ENCODE measurements at regions not wholly inside any gene's neighbourhood (a gene's known extent, or its start where the extent isn't known, plus 50 kb on each side); places are given as distances from the start of the nearest gene placed in this dataset.

DNA sequence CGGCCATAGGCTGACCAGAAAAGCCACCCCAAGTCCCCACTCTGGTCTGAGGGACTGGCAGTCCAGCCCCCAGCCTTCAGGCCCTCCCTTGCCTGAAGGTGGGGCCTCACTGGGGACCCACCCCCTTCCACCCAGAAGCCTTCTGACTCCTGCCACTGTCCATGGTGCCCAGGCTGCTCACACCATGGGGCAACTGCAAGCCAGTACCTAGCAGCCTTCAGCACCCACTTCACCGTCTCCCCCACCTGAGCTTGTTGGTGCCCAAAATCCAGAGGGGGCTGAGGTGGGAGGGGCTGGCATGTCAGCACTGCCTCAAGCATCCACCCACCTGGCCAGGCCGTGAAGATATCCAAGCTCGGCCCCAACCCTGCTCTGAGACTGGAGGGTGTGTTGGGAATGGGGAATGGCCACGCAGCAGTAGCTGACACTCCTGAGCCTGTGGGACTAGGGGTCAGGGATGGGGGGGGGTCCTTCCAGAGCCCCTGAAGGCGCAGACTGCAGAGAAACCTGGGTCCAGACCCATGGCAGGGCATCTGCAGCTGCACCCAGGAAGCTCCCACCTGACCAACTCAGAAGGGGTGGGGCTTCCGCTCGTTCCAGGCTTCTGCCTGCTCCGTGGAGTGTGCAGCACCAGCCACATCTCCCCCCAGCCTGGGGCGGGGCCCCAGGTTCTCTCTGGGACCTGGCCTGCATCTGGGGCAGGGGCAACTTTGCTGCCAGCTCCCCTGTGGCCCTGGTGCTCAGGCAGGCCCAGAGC lies 942.1 kb upstream of the EPHA7 start:
- TF ChIP-seq, protein P1, sequence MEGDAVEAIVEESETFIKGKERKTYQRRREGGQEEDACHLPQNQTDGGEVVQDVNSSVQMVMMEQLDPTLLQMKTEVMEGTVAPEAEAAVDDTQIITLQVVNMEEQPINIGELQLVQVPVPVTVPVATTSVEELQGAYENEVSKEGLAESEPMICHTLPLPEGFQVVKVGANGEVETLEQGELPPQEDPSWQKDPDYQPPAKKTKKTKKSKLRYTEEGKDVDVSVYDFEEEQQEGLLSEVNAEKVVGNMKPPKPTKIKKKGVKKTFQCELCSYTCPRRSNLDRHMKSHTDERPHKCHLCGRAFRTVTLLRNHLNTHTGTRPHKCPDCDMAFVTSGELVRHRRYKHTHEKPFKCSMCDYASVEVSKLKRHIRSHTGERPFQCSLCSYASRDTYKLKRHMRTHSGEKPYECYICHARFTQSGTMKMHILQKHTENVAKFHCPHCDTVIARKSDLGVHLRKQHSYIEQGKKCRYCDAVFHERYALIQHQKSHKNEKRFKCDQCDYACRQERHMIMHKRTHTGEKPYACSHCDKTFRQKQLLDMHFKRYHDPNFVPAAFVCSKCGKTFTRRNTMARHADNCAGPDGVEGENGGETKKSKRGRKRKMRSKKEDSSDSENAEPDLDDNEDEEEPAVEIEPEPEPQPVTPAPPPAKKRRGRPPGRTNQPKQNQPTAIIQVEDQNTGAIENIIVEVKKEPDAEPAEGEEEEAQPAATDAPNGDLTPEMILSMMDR (conservative IDR thresholded peaks at IDR 0.05) = no peak
- TF ChIP-seq EZH2 (IDR thresholded peaks at IDR 0.05; ENCODE audit: low read depth) = no peak
